SK-N-SH (cell line): ENCODE measurements at regions not wholly inside any gene's neighbourhood (a gene's known extent, or its start where the extent isn't known, plus 50 kb on each side); places are given as distances from the start of the nearest gene placed in this dataset.

Experiments
- CTCF ChIA-PET: fragments of 300-600, 350-600 bp; formaldehyde crosslinking; extraction: SDS; loops from one replicate; lab custom pipeline; 2021; lab: Yijun Ruan, JAX
- POLR2A ChIA-PET: fragments of 350-600 bp; sonication (Branson Sonifier 250); formaldehyde crosslinking; extraction: SDS; loops from one replicate; lab custom pipeline; 2020; ENCODE audit warnings: antibody characterized with exemption, inconsistent platforms; lab: Yijun Ruan, JAX
- DNase-seq: peaks from one replicate; pipeline ENCODE4 v3.0.0; 2012
- H2AFZ ChIP-seq: fragments of 200-600 bp; sonication (generic); 2 replicates; pipeline ENCODE4 v1.8.1; 2016; ENCODE audit warnings: antibody characterized with exemption, mild to moderate bottlenecking, low read depth
- H3F3A ChIP-seq: fragments of 200-600 bp; sonication (generic); replicated peaks from 2 replicates; pipeline ENCODE3; 2016; ENCODE audit warnings: antibody characterized with exemption, mild to moderate bottlenecking; ENCODE audit not compliant: insufficient read depth
- H3K27ac ChIP-seq, 2 experiments: fragments of 200-500 bp in 1 of 2; fragments of 200-600 bp in 1 of 2; sonication (Bioruptor generic) in 1 of 2; sonication (generic), shearing (Covaris generic) in 1 of 2; 2 replicates each; pipeline versions ENCODE4 v1.5.1 to v1.6.1; 2014 to 2016; ENCODE audit warnings: low read depth in 2 of 2, inconsistent platforms in 1 of 2, low read length in 1 of 2, mild to moderate bottlenecking in 1 of 2, mixed read lengths in 1 of 2
- H3K27me3 ChIP-seq: fragments of 200-600 bp; sonication (generic), shearing (Covaris generic); 2 replicates; pipeline ENCODE4 v1.6.1; 2016; ENCODE audit warnings: mixed run types; ENCODE audit not compliant: insufficient read depth
- H3K36me3 ChIP-seq, 2 experiments: fragments of 200-500 bp in 1 of 2; fragments of 200-600 bp in 1 of 2; sonication (Bioruptor generic) in 1 of 2; sonication (generic) in 1 of 2; replicated peaks in 1 of 2; 2 replicates each; pipeline versions ENCODE3 to v1.5.1; 2014 to 2016; ENCODE audit warnings: low read length in 1 of 2, mild to moderate bottlenecking in 1 of 2; ENCODE audit not compliant: insufficient read depth in 2 of 2, control insufficient read depth in 1 of 2
- H3K4me1 ChIP-seq, 2 experiments: fragments of 200-500 bp in 1 of 2; fragments of 200-600 bp in 1 of 2; sonication (Bioruptor generic) in 1 of 2; sonication (generic), shearing (Covaris generic) in 1 of 2; 2 replicates each; pipeline versions ENCODE4 v1.5.1 to v1.6.1; 2014 to 2016; ENCODE audit warnings: low read depth in 1 of 2, low read length in 1 of 2, mixed run types in 1 of 2; ENCODE audit not compliant: insufficient read depth in 2 of 2, control insufficient read depth in 1 of 2
- H3K4me2 ChIP-seq: fragments of 200-600 bp; sonication (generic), shearing (Covaris generic); 2 replicates; pipeline ENCODE4 v1.6.1; 2017; ENCODE audit warnings: mixed run types
- H3K4me3 ChIP-seq, 2 experiments: fragments of 200-500 bp in 1 of 2; fragments of 200-600 bp in 1 of 2; sonication (Bioruptor generic) in 1 of 2; sonication (generic), shearing (Covaris generic) in 1 of 2; 2 replicates each; pipeline versions ENCODE4 v1.5.1 to v1.8.1; 2014 to 2016; ENCODE audit warnings: low read depth in 2 of 2, inconsistent platforms in 1 of 2, low read length in 1 of 2, mild to moderate bottlenecking in 1 of 2, mixed read lengths in 1 of 2, moderate library complexity in 1 of 2
- H3K79me2 ChIP-seq: fragments of 200-600 bp; sonication (generic); 2 replicates; pipeline ENCODE4 v1.8.1; 2017; ENCODE audit warnings: mild to moderate bottlenecking; ENCODE audit not compliant: insufficient read depth
- H3K9ac ChIP-seq: fragments of 200-600 bp; sonication (generic); 2 replicates; pipeline ENCODE4 v1.6.1; 2017; ENCODE audit warnings: mixed run types
- H3K9me2 ChIP-seq: fragments of 200-600 bp; sonication (generic); 2 replicates; pipeline ENCODE4 v1.6.1; 2017; ENCODE audit warnings: mixed run types
- H3K9me3 ChIP-seq: fragments of 200-600 bp; sonication (generic); 2 replicates; pipeline ENCODE4 v1.6.1; 2017; ENCODE audit warnings: mixed run types, mild to moderate bottlenecking, moderate library complexity
- H4K20me1 ChIP-seq: fragments of 200-600 bp; sonication (generic); 2 replicates; pipeline ENCODE4 v1.6.1; 2017; ENCODE audit warnings: mild to moderate bottlenecking, mixed run types; ENCODE audit not compliant: insufficient read depth
- CHD2 ChIP-seq: fragments of 150-350 bp; IDR thresholded peaks from 2 replicates; pipeline ENCODE4 v1.6.1; 2018; ENCODE audit warnings: low read length; ENCODE audit not compliant: partially characterized antibody
- FOXJ3 ChIP-seq: sonication (generic); formaldehyde crosslinking; IDR thresholded peaks from 2 replicates; pipeline ENCODE4 v1.5.1; 2020; ENCODE audit warnings: mild to moderate bottlenecking, missing genetic modification reagents
- FOXM1 ChIP-seq: IDR thresholded peaks from 2 replicates; pipeline ENCODE4 v1.4.0; 2012; ENCODE audit warnings: low read depth, mild to moderate bottlenecking
- GATA2 ChIP-seq: sonication (generic); formaldehyde crosslinking; IDR thresholded peaks from 2 replicates; pipeline ENCODE4 v1.5.0; 2020; ENCODE audit warnings: mild to moderate bottlenecking, missing genetic modification reagents
- JUND ChIP-seq: IDR thresholded peaks from 2 replicates; pipeline ENCODE4 v1.4.0; 2012
- MAX ChIP-seq: IDR thresholded peaks from 2 replicates; pipeline ENCODE4 v1.4.0; 2012; ENCODE audit warnings: low read depth
- MXI1 ChIP-seq: IDR thresholded peaks from 2 replicates; pipeline ENCODE4 v1.6.1; 2012; ENCODE audit warnings: mild to moderate bottlenecking, low read depth, low read length, improper control_type of control experiment
- NRF1 ChIP-seq: IDR thresholded peaks from 2 replicates; pipeline ENCODE4 v1.6.1; 2012; ENCODE audit warnings: low read depth, mild to moderate bottlenecking, low read length
- PBX3 ChIP-seq: IDR thresholded peaks from 2 replicates; pipeline ENCODE4; 2012
- RFX5 ChIP-seq: IDR thresholded peaks from 2 replicates; pipeline ENCODE4 v1.6.1; 2012; ENCODE audit warnings: mild to moderate bottlenecking, improper control_type of control experiment, low read length
- RXRA ChIP-seq: IDR thresholded peaks from 2 replicates; pipeline ENCODE4 v1.4.0; 2012; ENCODE audit warnings: low read depth, mild to moderate bottlenecking, borderline replicate concordance
- SMC3 ChIP-seq: IDR thresholded peaks from 2 replicates; pipeline ENCODE4 v1.6.1; 2012; ENCODE audit warnings: low read depth, low read length, improper control_type of control experiment
- YY1 ChIP-seq: IDR thresholded peaks from 2 replicates; pipeline ENCODE4 v1.4.0; 2012; ENCODE audit warnings: low read depth, mild to moderate bottlenecking
- ZBTB33 ChIP-seq: IDR thresholded peaks from 2 replicates; pipeline ENCODE4 v1.4.0; 2012; ENCODE audit warnings: low read depth, borderline replicate concordance
- WGBS: methylation state at CpG from one replicate; pipeline ENCODE4 v1.1.6; 2017; ENCODE audit warnings: low lambda C conversion rate; 5-methylcytosine and 5-hydroxymethylcytosine counted together
- TF ChIP-seq, protein P1 (sequence below): IDR thresholded peaks from 2 replicates; pipeline ENCODE4 v1.6.1; 2012; ENCODE audit warnings: mild to moderate bottlenecking, low read depth, low read length, moderate library complexity

GRCh38 chr2:168392024-168392423 lies 64.0 kb upstream of the CERS6 start (continued):
- TF ChIP-seq, protein P1, sequence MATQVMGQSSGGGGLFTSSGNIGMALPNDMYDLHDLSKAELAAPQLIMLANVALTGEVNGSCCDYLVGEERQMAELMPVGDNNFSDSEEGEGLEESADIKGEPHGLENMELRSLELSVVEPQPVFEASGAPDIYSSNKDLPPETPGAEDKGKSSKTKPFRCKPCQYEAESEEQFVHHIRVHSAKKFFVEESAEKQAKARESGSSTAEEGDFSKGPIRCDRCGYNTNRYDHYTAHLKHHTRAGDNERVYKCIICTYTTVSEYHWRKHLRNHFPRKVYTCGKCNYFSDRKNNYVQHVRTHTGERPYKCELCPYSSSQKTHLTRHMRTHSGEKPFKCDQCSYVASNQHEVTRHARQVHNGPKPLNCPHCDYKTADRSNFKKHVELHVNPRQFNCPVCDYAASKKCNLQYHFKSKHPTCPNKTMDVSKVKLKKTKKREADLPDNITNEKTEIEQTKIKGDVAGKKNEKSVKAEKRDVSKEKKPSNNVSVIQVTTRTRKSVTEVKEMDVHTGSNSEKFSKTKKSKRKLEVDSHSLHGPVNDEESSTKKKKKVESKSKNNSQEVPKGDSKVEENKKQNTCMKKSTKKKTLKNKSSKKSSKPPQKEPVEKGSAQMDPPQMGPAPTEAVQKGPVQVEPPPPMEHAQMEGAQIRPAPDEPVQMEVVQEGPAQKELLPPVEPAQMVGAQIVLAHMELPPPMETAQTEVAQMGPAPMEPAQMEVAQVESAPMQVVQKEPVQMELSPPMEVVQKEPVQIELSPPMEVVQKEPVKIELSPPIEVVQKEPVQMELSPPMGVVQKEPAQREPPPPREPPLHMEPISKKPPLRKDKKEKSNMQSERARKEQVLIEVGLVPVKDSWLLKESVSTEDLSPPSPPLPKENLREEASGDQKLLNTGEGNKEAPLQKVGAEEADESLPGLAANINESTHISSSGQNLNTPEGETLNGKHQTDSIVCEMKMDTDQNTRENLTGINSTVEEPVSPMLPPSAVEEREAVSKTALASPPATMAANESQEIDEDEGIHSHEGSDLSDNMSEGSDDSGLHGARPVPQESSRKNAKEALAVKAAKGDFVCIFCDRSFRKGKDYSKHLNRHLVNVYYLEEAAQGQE = no peak
- no peak for TF ChIP-seq CHD2

DNA sequence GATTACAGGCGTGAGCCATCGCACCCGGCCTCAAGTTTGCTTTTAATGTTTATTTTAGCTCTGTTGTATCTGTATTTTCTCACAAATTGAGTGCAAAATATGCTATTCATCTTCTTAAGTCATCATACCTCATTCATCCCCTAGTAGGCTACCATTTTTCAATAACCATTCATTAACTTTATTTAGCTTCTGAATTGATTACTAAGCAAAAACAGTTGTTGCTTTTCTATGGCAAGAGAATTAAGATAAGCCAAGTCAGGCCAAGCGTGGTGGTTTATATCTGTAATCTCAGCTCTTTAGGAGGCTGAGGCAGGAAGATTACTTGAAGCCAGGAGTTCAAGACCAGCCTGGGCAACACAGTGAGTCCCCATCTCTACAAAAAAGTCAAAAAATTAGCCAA lies 63.3 kb upstream of the CERS6 start:
- 81% methylated on average over 4 of the region's 4 CpGs for WGBS
- no peak overlapping the region for H3K27ac ChIP-seq
- no peak overlapping the region for H3K9ac ChIP-seq
- no peak for DNase-seq
- no peak overlapping the region for H3K4me3 ChIP-seq
- no peaks in the 10 kb centered on the region; a peak in 1 of 4 replicates for H3K4me1 ChIP-seq
- H3K4me2 ChIP-seq = no peak overlapping the region
- POLR2A ChIA-PET = no interaction called here
- H3K79me2 ChIP-seq = no peaks in the 10 kb centered on the region
- H4K20me1 ChIP-seq = no peaks in the 10 kb centered on the region
- CTCF ChIA-PET = no interaction called here
- no peaks in the 10 kb centered on the region for H3K9me3 ChIP-seq
- no peaks in the 10 kb centered on the region for H3K27me3 ChIP-seq
- TF ChIP-seq GATA2 (no peak), FOXJ3 (CRISPR knock-in tag) (no peak), JUND (no peak), MAX (no peak), SMC3 (no peak), RXRA (no peak), RFX5 (no peak), PBX3 (no peak), NRF1 (no peak), YY1 (no peak), ZBTB33 (no peak), FOXM1 (no peak), CHD2 (no peak), MXI1 (no peak)
- TF ChIP-seq, protein P1 = no peak
- no peak overlapping the region for H2AFZ ChIP-seq
- H3K36me3 ChIP-seq = no peaks in the 10 kb centered on the region
- H3F3A ChIP-seq = no peaks in the 10 kb centered on the region
- H3K9me2 ChIP-seq = no peaks in the 10 kb centered on the region
